ENCODE measurements at regions not wholly inside any gene's neighbourhood (a gene's known extent, or its start where the extent isn't known, plus 50 kb on each side); places are given as distances from the start of the nearest gene placed in this dataset.

GRCh38 chr2:187155476-187155875 is 292.6 kb downstream of the CALCRL start:
- WGBS, 2 donors (ENCODE audit: low coverage in 1 of 2), result 69% methylated on average over 1 of the region's 1 CpG; no CpG with 5 or more reads in 1 of the 2 donors
- peaks cover 0 to 25% (median 0%) of the 10 kb centered on the region in 3 donors for H3K9me3 ChIP-seq
- H3K27me3 ChIP-seq, result no peaks in the 10 kb centered on the region
- no peak overlapping the region for H3K27ac ChIP-seq
- H3K4me3 ChIP-seq, result no peak overlapping the region
- ATAC-seq, result no peak
- no peaks in the 10 kb centered on the region for H3K4me1 ChIP-seq
- TF ChIP-seq EP300 (IDR thresholded peaks at IDR 0.05) (no peak), CTCF (IDR thresholded peaks at IDR 0.05) (no peak), POLR2AphosphoS5 (IDR thresholded peaks at IDR 0.05) (no peak), POLR2A (IDR thresholded peaks at IDR 0.05) (no peak)
- no peaks in the 10 kb centered on the region for H3K36me3 ChIP-seq

- WGBS, 2 donors (ENCODE audit: low coverage in 1 of 2), result 37 to 38% methylated on average over 3 of the region's 3 CpGs
- Histone ChIP-seq H3K27ac (no peak overlapping the region), H3K4me3 (no peak overlapping the region), H3K27me3 (no peaks in the 10 kb centered on the region), H3K4me1 (no peaks in the 10 kb centered on the region), H3K9me3 (peaks cover 0 to 12% (median 0%) of the 10 kb centered on the region in 3 donors), H3K36me3 (no peaks in the 10 kb centered on the region)
- TF ChIP-seq EP300 (IDR thresholded peaks at IDR 0.05), result no peak
- no peak for TF ChIP-seq CTCF (IDR thresholded peaks at IDR 0.05)
- no peak for TF ChIP-seq POLR2AphosphoS5 (IDR thresholded peaks at IDR 0.05)
- no peak for TF ChIP-seq POLR2A (IDR thresholded peaks at IDR 0.05)
- no peak for ATAC-seq
Measured at GRCh38 chr2:187150670-187151069, 297.4 kb downstream of the CALCRL start.

- H3K27me3 ChIP-seq, result no peaks in the 10 kb centered on the region
- H3K4me3 ChIP-seq, result no peak overlapping the region
- no peaks in the 10 kb centered on the region for H3K36me3 ChIP-seq
- H3K4me1 ChIP-seq, result no peaks in the 10 kb centered on the region
- H3K27ac ChIP-seq, result no peak overlapping the region
- TF ChIP-seq CTCF (IDR thresholded peaks at IDR 0.05), result no peak
- TF ChIP-seq EP300 (IDR thresholded peaks at IDR 0.05), result no peak
- no peak for TF ChIP-seq POLR2AphosphoS5 (IDR thresholded peaks at IDR 0.05)
- no peak for TF ChIP-seq POLR2A (IDR thresholded peaks at IDR 0.05)
- H3K9me3 ChIP-seq, result peaks cover 0 to 3% (median 0%) of the 10 kb centered on the region in 3 donors
- no peak for ATAC-seq
- 44 to 92% methylated on average over 2 of the region's 2 CpGs for WGBS, 2 donors (ENCODE audit: low coverage in 1 of 2)
Measured at GRCh38 chr2:187148059-187148714, 299.2 kb upstream of the ZSWIM2 start.

- Histone ChIP-seq H3K27ac (no peak overlapping the region), H3K4me1 (no peaks in the 10 kb centered on the region), H3K4me3 (no peak overlapping the region), H3K36me3 (no peaks in the 10 kb centered on the region), H3K9me3 (peaks cover 0 to 9% (median 0%) of the 10 kb centered on the region in 3 donors), H3K27me3 (no peaks in the 10 kb centered on the region)
- no peak for TF ChIP-seq EP300 (IDR thresholded peaks at IDR 0.05)
- no peak for TF ChIP-seq POLR2AphosphoS5 (IDR thresholded peaks at IDR 0.05)
- no peak for TF ChIP-seq CTCF (IDR thresholded peaks at IDR 0.05)
- no peak for TF ChIP-seq POLR2A (IDR thresholded peaks at IDR 0.05)
- ATAC-seq, result no peak
- WGBS, 2 donors (ENCODE audit: low coverage in 1 of 2), result 81 to 86% methylated on average over 3 of the region's 3 CpGs
Measured at GRCh38 chr2:187143537-187143936, 294.6 kb upstream of the ZSWIM2 start.

- no peak for TF ChIP-seq POLR2A (IDR thresholded peaks at IDR 0.05)
- TF ChIP-seq POLR2AphosphoS5 (IDR thresholded peaks at IDR 0.05), result no peak
- no peak for TF ChIP-seq EP300 (IDR thresholded peaks at IDR 0.05)
- TF ChIP-seq CTCF (IDR thresholded peaks at IDR 0.05), result no peak
- Histone ChIP-seq H3K27ac (no peak overlapping the region), H3K4me3 (no peak overlapping the region), H3K36me3 (no peaks in the 10 kb centered on the region), H3K27me3 (no peaks in the 10 kb centered on the region), H3K9me3 (peaks cover 0 to 6% (median 0%) of the 10 kb centered on the region in 3 donors), H3K4me1 (no peaks in the 10 kb centered on the region)
- no peak for ATAC-seq
Measured at GRCh38 chr2:187139469-187139868, 290.5 kb upstream of the ZSWIM2 start.

All from gastroesophageal sphincter (tissue), 4 donors.